Loucy (cell line): ENCODE measurements at regions not wholly inside any gene's neighbourhood (a gene's known extent, or its start where the extent isn't known, plus 50 kb on each side); places are given as distances from the start of the nearest gene placed in this dataset.

Experiments used
- H2AFZ ChIP-seq: fragments of 200-600 bp; sonication (generic); 2 replicates; pipeline ENCODE4 v1.6.0; 2016; ENCODE audit warnings: antibody characterized with exemption, mild to moderate bottlenecking, low read length, moderate library complexity
- H3F3A ChIP-seq: fragments of 200-600 bp; 2 replicates; pipeline ENCODE4 v1.6.0; 2016; ENCODE audit warnings: antibody characterized with exemption, low read depth, mild to moderate bottlenecking
- H3K27me3 ChIP-seq: fragments of 200-600 bp; sonication (generic); 2 replicates; pipeline ENCODE4 v1.6.1; 2014; ENCODE audit warnings: low read length, mild to moderate bottlenecking; ENCODE audit not compliant: insufficient read depth, poor library complexity, severe bottlenecking
- H3K36me3 ChIP-seq: fragments of 200-600 bp; sonication (generic); 2 replicates; pipeline ENCODE4 v1.6.1; 2016; ENCODE audit warnings: low read length; ENCODE audit not compliant: insufficient read depth
- H3K4me1 ChIP-seq: fragments of 200-600 bp; sonication (generic); 2 replicates; pipeline ENCODE4 v1.5.1; 2014; ENCODE audit warnings: low read length, mild to moderate bottlenecking; ENCODE audit not compliant: insufficient read depth, poor library complexity, severe bottlenecking
- H3K4me2 ChIP-seq: fragments of 200-600 bp; sonication (generic); 2 replicates; pipeline ENCODE4 v1.6.0; 2014; ENCODE audit warnings: antibody characterized with exemption, low read length, low read depth, mild to moderate bottlenecking; ENCODE audit not compliant: poor library complexity, severe bottlenecking
- H3K4me3 ChIP-seq: fragments of 200-600 bp; sonication (generic); 2 replicates; pipeline ENCODE4 v1.5.1; 2014; ENCODE audit warnings: low read length, mild to moderate bottlenecking, mixed read lengths; ENCODE audit not compliant: poor library complexity, severe bottlenecking
- H3K79me2 ChIP-seq: fragments of 200-600 bp; sonication (generic); 2 replicates; pipeline ENCODE4 v1.6.1; 2014; ENCODE audit warnings: low read length; ENCODE audit not compliant: insufficient read depth
- H3K9ac ChIP-seq: fragments of 200-600 bp; sonication (generic); 2 replicates; pipeline ENCODE4 v1.6.0; 2014; ENCODE audit warnings: mild to moderate bottlenecking, low read depth, low read length, moderate library complexity; ENCODE audit not compliant: poor library complexity, severe bottlenecking
- H3K9me2 ChIP-seq: fragments of 200-600 bp; sonication (generic); replicated peaks from 2 replicates; pipeline ENCODE4 v1.6.1; 2016; ENCODE audit warnings: low read depth, low read length, mixed read lengths
- H3K9me3 ChIP-seq: fragments of 200-600 bp; sonication (generic); 2 replicates; pipeline ENCODE4 v1.6.1; 2014; ENCODE audit warnings: mild to moderate bottlenecking, antibody characterized with exemption, low read length, low read depth; ENCODE audit not compliant: insufficient read depth
- H4K20me1 ChIP-seq: fragments of 200-600 bp; sonication (generic); 2 replicates; pipeline ENCODE4 v1.6.0; 2014; ENCODE audit warnings: antibody characterized with exemption, low read length, mild to moderate bottlenecking; ENCODE audit not compliant: insufficient read depth, poor library complexity, severe bottlenecking
- CTCF ChIP-seq: fragments of 200-600 bp; sonication (generic); conservative IDR thresholded peaks from 2 replicates; pipeline ENCODE4 v1.5.1; 2014; ENCODE audit warnings: mild to moderate bottlenecking, antibody characterized with exemption, low read length
- EZH2phosphoT487 ChIP-seq: fragments of 200-600 bp; IDR thresholded peaks from 2 replicates; pipeline ENCODE4 v1.6.1; 2018; ENCODE audit warnings: antibody characterized with exemption, mild to moderate bottlenecking, moderate library complexity, borderline replicate concordance

- Histone ChIP-seq H3K4me3 (no peak overlapping the region), H2AFZ (no peak overlapping the region), H3K27me3 (no peaks in the 10 kb centered on the region), H3K4me2 (no peak overlapping the region), H3K9ac (no peak overlapping the region), H3K79me2 (no peaks in the 10 kb centered on the region), H4K20me1 (no peaks in the 10 kb centered on the region), H3F3A (no peaks in the 10 kb centered on the region), H3K9me3 (no peaks in the 10 kb centered on the region; the same call in 1 of the 2 replicates), H3K4me1 (peaks cover 7% of the 10 kb centered on the region), H3K9me2 (no peaks in the 10 kb centered on the region), H3K36me3 (no peaks in the 10 kb centered on the region)
- peak; percentile 80 for TF ChIP-seq CTCF
- no peak for TF ChIP-seq EZH2phosphoT487
Measured at GRCh38 chr12:29088611-29089219, 60.4 kb upstream of the FAR2 start.
